ENCODE measurements at regions not wholly inside any gene's neighbourhood (a gene's known extent, or its start where the extent isn't known, plus 50 kb on each side); places are given as distances from the start of the nearest gene placed in this dataset.
"Not testable (repeated sequence)": the region's sequence is repeated elsewhere in the genome, so short reads cannot be mapped to it uniquely, and the experiment has no call there.

DNA sequence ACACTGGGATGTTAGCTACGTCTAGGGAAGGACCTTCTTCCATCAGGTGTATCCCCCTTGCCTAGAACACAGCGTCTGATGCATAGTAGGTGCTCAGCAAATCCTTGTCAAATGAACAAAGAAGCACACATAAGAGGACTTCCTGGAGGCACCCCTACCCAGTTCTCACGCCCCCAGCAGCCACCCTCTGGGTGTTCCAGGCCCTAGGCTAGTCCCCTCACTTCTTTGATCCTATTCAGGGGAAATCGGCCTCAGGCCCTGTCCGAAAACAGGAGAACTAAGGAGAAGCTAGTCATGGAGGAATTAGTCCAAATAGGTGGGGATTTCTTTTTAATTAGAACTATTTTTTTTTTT is 84.7 kb upstream of the SIRPA start:
- no peak for DNase-seq

DNA sequence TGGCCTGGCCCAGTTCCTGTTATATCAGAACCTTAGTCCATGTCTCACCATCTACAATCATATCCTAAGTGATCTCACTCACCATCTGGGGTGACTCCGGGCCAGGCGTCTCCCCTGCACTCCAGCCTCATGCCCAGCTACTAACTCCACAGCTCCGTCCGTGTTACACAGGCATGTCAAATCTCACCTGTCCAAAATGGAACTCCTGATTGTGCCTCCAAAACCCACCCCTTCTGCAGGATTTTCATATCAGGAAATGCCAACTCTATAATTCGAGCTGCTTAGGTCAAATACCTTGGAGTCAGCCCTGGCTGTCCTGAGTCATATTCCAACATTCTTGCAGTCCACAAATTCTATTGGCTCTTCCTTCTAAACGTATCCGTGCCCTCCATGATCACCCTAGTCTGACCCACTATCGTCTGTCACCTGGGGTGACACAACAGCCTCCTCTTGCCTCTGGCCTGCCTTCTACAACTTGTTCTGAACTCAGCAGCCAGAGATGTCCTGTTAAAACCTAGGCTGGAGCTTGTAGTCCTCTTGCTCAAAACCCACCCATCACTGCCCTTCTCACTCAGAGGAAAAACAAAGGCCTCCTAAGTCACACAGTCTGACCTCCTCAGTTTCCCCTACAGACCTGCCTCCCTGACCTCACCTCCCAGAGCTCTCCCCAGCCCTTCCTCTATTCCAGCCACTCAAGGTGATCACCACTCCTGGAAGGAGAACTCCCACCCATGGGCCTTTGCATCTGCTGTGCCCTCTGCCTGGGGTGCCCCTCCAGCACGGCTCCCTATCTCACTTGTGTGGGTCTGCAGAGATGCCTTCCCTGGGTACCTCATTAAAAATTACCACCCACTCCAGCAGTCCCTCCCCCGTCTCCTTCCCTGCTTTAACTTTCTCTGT is 85.3 kb upstream of the SIRPA start:
- no peak for DNase-seq

DNA sequence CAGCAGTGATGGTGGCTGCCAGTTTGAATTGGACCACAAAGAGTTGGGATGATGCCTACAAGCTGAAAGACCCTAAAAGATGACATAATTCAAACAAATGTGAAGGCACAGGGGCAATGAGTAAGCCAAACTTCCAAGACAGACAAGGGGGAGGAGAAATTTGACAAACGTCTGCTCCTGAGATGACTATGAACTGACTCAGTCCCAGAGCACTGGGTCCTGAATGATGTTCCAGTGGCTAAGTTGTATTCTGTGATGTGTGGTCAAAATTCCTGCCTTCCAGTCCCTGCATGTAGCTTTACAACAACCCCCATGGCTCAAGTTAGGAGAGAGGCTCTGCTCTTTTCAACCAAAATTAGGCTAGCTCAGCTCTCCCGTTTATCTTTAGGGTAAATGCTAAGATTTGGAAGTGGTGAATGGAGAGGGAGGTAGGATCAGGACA is 86.1 kb upstream of the SIRPA start:
- no peak for DNase-seq

DNA sequence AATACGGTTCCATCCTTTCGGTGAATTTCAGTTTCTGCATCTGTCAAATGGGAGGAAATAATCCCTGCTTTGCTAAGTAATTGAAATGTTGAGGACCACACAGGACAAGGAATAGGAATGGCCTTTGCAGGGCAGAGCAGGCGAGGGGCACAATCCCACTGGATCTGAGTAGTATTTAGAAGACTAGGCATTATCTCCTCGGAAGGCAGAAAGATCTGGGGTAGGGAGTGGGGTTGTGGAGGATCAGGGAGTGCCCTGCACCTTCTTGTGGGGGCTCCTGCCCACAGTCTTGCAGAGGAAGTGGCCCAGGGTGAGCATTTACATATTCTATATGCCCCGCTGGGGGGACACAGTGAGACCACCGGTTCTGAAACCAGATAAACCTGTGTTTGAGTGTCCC is 87.1 kb upstream of the SIRPA start:
- DNase-seq = no peak

DNA sequence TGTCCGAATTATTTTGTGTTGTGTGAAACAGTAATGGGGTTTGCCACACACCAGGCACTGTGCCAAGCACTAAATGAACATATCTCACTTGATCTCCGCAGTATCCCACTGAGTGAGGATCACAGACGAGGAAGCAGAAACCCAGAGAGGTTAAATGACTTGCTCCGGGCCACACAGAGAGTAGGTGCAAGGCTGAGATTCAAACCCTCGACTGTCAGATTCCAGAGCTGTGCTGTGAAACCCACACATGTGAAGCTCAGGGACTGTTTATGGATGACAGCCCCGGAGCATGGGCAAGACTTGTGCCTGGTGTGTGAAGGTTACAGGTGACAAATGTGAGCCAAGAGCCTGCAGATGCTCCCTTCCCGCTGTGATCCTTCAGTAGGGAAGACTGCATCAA is 87.8 kb upstream of the SIRPA start:
- no peak for DNase-seq

DNA sequence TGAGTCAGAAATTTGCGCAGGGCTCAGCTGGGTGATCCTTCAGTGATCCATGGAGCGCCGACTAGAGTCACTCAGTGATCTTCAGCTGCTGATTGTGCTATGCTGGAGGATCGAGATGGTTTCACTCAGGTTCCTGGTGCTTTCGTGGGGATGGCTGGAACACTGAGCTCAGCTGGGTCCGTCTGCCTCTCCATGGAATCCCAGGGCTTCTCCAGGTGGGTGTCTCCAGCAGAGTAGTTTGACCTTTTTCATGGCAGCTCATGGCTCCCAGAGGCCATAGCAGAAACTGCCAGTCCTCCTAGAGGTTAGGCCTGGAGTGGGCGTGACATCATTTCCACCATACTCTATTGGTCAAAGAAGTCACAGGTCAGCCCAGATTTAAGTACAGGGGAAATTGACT is 88.8 kb upstream of the SIRPA start:
- DNase-seq = no peak

DNA sequence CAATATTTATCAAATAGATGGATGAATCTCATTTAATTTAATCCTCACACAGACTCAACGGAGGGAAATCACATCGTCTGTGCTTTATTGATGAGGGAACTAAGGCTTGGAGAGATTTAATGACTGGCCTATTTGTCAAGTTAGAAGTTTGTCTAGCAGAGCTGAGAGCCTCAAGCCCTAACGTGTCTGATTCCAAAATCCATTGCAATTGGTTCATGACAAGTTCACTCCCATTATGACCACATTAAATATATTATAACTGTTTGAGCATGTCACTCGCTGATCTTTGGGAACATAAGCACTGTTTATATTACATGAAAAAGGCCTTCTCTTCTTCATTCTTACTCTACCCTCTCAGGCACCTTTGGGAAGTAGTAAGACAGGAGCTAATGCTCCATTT is 89.4 kb upstream of the SIRPA start:
- DNase-seq = no peak

DNA sequence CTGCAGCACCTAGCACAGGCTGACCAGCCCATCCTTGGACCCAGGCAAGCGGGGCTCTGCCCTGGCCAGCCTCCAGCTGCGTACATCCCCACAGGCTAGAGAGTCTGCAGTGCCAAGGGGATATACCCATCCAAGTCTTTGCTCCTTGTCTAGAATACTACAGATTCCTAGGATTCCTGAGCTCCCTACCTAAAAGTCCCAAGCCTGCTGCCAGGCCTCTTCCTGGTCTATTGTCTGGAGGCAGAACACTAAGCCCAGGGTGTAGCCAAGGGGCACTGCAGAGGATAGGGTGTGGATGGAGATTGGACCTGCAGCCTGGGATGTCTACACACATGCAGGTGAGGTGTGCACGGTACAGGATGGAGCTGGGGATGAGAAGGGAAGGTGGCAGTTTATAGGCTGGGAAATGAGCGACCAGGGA is 90.0 kb upstream of the SIRPA start:
- no peak for DNase-seq

DNA sequence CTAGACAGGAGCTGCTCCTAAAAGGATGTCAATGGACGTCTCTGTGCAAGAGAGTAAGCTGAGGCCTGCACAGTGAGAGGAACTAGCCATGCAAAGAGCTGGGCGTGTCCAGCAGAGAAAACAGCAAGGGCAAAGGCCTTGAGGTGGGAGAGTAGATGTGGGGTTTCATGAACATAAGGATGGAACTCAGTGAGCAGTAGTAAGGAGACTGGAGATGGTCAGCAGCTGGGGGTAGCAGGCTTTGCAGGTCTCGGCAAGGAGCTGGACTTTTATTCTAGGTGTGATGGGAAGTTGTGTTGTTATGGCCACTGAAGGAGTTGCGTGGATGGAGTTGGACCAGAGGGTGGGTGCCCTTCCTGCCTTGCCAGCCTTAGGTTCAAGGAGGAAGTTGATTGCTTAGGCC is 90.7 kb upstream of the SIRPA start:
- no peak for DNase-seq

DNA sequence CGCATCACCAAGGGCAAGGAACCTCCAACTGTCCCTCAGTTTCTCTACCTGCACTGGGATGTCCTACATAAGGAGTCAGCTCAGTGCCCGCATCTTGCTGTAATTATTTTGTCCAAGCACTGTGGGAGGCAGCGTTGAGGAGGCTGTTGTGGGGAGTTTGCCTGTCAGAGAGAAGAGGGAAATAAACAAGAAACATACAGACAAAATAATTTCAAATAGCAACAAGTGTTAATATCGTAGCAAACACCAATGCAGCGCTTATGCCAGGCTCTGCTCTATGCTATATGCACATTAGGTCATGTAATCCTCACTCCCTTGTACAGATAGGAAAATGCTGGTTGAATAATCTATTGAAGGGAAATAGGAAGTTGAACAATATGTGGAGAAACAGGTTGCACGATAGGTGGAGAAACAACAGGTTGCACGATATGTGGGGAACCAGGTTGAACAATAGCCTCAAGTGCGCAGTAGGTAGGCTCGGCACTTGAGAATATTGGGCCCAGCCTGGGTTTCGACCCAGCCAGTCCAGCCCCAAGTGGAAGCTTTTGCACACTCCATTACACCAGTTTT is 91.2 kb upstream of the SIRPA start:
- DNase-seq = no peak

DNA sequence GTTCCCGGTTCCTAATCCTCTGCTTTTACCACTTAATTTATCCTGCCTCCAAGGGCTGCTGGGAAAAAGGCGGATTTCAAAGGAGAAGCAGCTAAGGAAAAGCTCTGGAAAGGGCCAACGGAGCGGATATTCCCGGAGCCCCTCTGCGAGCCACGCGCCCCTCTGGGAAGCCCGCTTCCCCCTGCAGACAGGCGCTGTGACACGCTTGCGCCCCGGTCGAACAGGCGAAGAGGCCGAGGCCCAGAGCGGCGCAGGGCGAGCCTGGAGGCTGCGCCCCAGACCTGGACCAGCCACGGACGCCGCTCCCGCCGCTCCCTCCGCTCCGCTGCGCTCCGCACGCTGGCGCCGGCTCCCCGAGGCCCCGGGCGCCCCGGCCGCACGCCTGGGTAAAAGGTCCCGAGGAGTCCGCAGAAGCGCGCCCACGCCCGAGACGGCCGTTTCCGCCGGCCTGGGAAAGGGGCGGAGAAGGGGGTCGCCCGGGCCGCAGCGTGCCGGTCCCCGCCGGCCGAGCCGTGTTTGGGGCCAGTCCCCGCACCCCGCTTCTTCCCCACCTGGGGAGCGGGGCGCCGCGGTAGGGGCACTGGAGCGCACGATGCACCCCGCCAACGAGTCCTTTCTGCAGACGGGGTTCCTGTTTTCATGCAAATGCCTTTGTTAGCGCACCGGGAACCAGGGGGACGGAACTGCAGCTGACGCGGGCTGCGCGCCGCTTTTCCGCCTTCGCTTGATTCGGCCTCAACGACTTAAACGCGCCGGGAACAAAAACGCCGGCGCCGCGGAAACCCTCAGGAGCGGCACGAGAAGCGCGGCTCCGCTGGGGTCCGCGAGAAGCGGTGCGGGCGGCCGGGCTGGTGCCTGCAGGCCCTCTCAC is 91.9 kb upstream of the SIRPA start:
- no peak for DNase-seq

DNA sequence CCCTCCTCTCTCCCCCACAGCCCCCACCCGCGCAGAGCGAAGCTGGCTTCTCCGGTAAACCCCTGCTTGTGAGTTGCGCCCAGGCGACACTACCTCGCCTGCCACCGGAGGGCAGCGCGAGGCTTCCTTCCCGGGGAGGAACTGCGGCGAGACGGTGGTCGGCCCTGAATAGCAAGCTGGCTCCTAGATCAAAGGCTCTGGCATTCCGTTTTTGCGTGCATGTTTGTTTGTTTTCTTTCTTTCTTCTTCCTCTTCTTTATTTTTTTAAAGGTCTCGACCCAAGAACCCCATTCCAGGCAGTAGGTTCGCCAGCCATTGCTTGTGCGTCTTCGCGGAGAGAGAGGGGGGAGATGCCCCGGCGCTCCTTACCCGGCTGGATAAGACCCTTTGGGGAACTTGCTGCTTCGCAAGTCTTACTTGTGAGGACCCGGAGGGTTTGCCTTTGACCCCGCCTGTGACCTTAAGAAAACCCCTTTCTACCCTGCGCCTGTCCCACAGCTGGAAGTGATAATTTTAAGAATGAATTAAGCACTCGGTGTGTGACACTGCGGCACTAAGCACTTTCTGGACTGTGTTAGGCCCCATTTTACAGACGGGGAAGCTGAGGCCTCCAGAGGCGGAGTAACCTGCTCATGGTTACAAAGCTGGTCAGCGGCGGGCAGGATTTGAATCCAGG is 92.7 kb upstream of the SIRPA start:
- DNase-seq = no peak

DNA sequence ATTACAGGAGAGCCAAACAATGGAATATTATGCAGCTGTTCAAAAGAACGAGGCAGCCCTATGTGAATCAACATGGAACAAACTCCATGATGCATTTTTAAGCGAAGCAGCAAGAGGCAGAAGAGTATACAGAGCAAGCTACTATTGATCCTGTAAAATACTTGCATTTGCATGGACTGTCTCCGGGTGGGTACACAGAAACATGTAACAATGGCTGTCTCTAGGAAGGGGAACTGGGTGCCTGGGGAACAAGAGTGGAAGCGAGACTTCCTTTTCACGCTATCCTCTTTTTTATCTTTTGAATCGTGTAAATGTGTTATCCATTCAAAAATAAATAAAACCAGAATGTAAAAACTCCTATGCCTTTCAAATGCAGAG is 93.3 kb upstream of the SIRPA start:
- DNase-seq = no peak

DNA sequence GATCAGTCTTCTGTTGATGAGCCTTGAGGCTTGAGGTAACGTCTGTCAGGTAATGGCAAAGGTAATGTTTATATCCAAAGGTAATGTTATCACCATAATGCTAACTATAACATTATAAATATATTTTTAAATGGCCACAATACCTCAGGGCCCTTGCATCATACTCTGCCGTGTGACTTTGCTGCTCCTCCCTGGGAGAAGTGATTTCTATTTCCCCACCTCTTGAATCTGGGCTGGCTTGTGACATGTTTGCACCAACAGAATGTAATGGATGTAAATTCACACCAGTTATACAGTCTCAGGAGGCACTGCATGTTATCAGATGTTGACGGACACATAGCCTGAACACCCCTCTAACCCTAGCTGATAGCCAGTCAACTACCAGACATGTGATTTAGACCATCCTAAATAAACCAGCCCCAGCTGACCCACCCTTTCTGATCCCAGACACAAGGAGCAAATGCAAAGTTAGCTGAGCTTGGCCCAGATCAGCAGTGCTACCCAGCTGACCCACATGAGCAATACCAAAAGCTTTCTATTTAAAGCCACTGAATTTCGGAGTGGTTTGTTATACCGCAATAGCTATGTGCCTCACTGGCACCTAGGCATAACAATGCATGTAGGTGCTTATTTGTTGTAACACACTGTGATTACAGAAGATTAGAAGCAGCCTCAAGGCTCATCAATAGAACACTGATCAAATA is 93.8 kb upstream of the SIRPA start:
- no peak for DNase-seq

DNA sequence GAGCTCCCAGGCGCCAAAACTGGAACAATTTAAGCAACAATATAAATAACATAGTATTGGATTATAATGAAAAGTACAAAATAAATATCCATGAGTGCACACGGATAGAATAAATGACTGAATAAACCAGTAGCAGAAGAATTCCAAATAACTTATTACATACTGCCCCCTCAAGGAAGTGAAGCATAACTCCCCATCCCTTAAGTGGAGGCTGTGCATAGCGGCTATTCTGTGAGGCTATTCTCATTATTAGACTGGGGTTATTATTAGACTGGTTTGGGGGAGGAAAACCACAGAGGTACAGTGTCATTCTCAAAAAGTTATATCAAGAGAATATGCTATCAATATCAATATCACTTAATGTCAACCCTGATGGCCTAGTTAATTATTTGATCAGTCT is 94.4 kb upstream of the SIRPA start:
- no peak for DNase-seq

DNA sequence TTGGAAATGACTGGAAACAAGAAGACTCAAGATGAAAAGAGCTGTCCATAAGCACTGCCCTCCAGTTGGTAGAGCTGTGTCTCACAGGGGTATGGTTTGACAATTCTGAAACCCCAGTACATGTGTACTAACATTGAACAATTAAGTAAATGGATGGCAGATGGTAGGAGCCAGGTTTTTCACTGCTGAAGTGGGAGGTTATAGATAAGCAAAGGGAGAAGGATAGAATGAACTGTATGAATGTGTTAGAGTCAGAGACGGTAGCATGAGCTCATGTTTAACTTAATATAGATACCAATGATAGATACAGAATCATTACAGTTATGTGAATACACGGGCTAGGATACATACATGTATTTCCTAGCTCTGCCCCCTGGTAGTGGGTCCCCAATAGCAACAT is 95.0 kb upstream of the SIRPA start:
- DNase-seq = no peak

DNA sequence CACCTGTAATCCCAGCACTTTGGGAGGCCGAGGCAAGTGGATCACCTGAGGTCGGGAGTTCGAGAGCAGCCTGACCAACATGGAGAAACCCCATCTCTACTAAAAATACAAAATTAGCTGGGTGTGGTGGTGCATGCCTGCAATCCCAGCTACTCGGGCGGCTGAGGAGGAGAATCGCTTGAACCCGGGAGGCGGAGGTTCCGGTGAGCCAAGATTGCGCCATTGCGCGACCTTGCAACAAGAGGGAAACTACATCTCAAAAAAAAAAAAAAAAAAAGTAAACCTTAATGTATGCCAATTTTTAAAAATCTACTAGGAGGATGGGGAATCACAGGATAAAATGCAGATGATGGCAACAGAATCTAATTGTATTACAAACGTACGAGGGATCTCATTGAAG is 95.5 kb upstream of the SIRPA start:
- not testable (repeated sequence) for DNase-seq

DNA sequence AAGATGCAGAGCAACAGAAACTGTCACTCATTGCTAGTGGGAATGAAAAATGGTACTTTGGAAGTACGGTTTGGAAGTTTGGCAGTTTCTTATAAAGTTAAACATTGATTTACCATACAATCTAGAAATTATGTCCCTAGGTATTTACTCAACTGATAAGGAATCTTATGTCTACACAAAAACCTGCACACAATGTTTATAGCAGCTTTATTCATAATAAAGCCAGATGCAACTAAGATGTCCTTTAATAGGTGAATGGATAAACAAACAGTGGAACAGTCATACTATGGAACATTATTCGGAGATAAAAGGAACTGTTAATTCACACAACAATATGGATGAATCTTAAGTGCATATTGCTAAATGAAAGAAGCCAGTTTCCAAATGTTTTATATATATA is 96.2 kb upstream of the SIRPA start:
- DNase-seq = no peak

DNA sequence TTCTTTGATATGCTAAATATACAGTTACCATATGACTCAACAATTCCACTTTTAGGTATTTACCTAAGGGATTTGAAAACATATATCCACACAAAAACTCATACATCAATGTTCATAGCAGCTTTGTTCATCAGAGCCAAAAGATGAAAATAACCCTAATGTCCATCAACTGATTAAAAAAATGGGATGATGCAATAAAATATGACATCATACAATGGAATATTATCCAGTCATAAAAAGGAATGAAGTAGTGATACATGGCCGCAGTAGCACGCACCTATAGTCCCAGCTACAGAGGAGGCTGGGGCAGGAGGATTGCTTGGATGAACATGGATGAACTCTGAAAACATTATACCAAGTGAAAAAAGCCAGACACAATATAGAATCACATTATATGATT is 101.4 kb upstream of the SIRPA start:
- DNase-seq = no peak

DNA sequence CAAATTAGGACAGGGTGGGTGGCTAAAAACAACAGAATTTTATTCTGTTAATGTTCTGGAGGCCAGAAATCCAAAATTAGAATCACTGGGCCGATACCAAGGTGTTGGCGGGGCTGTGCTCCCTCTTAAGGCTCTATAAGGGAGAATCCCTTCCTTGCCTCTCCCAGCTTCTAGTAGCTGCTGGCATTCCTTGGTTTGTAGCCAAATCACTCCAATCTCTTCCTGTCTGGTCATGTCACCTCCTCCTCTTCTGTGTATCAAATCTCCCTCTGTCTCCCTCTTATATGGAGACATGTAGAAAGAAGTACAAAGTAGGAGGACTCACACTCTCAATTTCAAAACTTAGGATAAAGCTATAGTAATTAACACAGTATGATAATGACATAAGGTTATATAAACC is 102.9 kb upstream of the SIRPA start:
- no peak for DNase-seq

DNA sequence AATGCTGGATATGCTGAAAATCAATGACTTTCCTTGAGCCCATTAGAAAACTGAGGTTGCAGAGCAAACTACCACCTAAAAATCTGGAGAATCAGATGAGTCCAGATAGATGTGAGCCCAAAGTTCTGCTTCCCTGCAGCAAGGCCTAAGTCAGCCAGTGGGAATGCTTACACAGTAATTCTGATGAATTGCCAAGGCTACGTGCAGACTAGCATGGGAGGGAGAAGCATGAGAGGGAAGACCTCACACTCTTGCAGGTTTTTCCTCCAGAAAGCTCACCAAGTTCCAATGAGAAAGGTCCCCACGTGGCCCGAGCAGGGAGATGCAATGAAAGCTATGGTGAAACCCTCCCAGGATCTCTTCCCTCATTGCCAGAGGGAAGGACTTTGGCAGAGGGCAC is 104.8 kb upstream of the SIRPA start:
- no peak for DNase-seq

DNA sequence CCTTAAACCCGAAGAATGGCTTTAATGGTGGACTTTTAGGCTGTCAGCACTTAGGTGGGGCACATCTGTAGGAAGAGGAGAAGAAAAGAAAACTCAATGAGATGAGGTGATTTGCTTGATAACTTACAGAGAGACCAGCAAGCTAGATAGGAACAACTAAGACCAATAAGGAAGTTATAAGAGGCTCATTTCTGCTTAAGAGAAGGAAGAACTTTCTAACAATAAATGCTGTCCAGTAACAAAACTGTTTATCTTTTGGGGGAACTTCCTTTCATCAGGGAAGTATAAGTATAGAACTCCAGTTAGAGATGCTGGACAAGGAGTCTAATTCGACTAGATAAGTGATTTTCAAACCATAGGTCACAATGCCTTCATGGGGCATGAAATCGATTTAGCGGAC is 107.2 kb upstream of the SIRPA start:
- no peak for DNase-seq

DNA sequence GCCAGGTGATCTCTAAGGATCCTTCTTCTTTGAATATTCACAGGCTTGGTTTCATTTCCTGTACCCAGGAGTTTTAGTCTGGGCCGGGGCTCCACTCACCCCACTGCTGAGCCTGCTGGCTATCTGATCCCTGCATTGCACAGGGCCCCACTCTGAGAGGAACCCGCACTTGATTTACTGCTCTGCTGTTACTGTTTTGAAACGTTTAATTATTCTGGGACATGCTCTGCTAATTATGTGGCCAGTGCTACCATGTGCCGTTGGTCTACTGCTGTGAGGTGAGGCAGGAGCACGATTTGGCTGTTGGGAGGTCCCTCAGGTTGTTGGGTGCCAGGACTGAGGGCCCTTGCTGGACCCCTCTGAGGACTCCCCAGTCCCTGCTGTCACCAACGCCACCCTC is 108.7 kb upstream of the SIRPA start:
- no peak for DNase-seq

Measured in activated CD4-positive, CD25-positive, alpha-beta regulatory T cell (primary cell).